Activated effector memory CD4-positive, alpha-beta T cell treated with Interleukin-2 at 50 U/mL for 16 hours (primary cell): ENCODE measurements at regions not wholly inside any gene's neighbourhood (a gene's known extent, or its start where the extent isn't known, plus 50 kb on each side); places are given as distances from the start of the nearest gene placed in this dataset.

Experiments
- DNase-seq: peaks from one replicate; pipeline ENCODE4 v3.0.0-alpha.2; 2020

GRCh38 chr4:54913751-54914526, 211.5 kb downstream of the KDR start:
- no peak for DNase-seq

GRCh38 chr4:54912155-54912554, 213.2 kb downstream of the KDR start:
- DNase-seq, result no peak

GRCh38 chr4:54909961-54910360, 215.4 kb downstream of the KDR start:
- DNase-seq, result no peak

- no peak for DNase-seq
Measured at GRCh38 chr4:54908763-54909162, 216.6 kb downstream of the KDR start.

DNA sequence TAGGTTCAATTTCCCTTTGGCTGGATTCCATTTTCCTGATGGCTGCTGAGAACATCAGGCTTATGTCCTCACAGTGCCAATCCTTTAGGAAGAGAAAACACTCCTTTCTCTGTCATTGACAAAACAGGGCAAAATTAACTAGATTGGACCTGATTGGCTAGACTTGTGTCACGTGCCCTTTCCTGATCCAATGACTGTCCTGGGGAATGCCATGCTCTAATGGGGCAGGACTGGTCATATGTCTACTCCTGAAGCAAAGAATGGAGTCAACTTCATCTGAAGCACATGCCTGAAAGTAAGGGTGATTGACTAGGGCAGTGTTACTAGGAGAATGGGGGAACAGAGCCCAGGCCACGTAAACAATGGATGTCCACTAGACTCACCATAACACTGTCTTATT, 220.4 kb downstream of the KDR start:
- no peak for DNase-seq

- DNase-seq, result no peak
Measured at GRCh38 chr4:54902976-54903375, 222.4 kb downstream of the KDR start.

DNA sequence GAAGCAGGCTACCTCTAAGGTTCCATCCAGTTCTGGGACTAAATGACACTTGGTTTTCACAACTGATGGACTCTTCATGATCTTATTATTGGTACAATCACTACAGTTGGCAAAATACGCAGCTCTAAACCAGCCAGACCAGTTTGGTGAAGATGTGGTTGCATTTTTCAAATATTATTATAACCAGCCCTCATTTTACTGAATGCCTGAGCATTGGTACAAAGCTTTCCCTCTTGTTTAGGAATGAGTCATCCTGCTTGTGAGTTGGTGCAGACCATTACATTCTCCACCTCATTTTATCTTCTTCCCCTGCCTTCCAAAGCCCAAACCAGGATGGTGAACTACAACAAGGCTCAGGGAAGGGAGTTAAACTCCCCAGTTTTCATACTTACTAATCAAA, 223.1 kb downstream of the KDR start:
- DNase-seq, result no peak

DNA sequence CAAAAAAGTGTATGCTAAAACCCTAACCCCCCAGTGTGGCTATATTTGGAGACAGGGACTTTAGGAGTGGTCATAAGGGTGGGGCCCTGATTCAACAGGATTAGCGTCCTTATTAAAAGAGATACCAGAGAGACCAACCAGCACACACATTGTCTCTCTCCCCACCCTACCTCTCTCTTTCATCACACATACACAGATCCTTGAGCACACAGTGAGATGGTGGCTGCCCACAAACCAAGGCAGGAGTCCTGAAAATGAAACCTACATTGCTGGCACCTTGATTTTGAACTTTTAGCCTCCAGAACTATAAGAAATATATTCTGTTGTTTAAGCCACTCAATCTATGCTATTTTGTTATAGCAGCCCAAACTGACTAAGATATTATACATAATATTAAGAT, 224.2 kb downstream of the KDR start:
- no peak for DNase-seq

- DNase-seq, result no peak
Measured at GRCh38 chr4:54898656-54899340, 226.6 kb downstream of the KDR start.

DNA sequence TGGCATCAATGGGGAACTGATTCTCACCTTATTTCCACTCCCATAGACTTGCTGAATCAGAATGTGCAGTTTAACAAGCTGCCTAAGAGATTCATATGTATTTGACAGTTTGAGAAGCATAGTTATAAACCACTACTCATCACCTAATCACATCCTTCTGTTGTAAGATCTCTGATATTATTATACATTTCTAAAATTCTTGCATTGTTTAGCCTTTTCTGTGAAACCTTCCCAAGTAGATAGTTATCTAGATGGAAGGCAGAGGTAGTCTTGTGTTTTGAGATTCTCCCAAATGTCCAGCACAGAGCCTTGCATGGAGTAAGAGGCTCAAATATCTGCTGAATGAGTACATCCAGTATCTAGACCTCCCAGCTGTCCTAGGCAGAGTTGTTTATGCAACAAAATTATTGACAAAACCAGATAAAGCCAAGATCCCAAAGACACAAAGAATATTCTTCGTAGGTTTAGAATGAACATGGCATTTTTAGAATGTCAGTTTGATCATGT, 227.3 kb downstream of the KDR start:
- no peak for DNase-seq

GRCh38 chr4:54897590-54897989, 227.8 kb downstream of the KDR start:
- no peak for DNase-seq

DNA sequence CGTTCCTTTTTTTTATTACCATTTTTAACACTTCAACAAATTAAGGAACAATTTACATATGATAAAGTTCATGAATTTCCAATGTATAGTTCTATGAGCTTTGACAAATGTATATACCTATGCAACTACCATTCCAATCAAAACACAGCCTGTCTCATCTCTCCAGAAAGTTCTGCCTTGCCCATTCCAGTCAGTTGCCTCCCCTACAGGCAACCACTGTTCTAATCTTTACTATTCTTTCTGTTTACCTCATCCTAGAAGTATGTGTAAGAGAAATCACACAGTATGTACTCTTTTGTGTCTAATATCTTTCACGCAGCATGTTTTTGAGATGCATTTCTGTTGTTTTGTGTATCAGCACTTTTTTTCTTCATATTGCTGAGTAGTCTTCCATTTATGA, 224.9 kb downstream of the KIT start:
- no peak for DNase-seq

DNA sequence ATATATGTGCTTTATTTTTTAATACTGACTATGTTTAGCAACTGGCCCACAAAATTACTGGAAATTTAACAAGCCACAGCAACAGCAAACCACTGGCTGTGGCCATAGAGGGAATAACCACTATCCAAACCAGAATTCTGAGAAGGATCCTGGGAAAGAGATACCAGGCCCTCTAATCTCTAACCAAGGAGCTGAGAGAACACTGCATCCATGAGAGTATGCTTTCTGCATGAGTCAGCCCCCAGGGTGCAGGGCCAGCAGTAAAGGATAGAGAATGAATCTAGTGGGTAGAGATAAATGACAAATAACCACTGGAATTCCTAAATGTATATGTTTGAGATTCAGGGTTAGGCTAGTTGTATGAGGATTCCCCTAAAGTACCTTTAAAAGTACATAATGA, 221.8 kb downstream of the KIT start:
- DNase-seq, result no peak

- no peak for DNase-seq
Measured at GRCh38 chr4:54877006-54877405, 219.2 kb downstream of the KIT start.

DNA sequence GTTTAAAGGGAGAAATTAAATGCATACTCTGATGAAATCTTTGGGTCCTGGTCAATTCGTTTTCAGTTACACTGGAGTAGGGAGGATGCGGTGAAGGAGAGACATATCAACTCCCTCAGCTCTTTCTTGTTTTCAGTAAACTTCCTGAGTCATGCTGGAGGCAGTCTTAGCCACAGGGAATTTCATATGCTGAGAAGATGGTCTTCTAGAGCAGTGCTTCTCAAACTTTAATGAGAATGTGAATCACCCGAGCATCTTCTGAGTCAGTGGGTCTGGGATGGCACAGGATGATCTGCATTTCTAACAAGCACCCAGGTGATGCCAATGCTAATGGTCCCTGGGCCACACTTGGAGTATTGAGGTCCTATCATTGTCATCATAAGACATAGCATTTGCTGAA, 214.5 kb downstream of the KIT start:
- DNase-seq, result no peak

- no peak for DNase-seq
Measured at GRCh38 chr4:54863571-54864255, 206.0 kb downstream of the KIT start.

DNA sequence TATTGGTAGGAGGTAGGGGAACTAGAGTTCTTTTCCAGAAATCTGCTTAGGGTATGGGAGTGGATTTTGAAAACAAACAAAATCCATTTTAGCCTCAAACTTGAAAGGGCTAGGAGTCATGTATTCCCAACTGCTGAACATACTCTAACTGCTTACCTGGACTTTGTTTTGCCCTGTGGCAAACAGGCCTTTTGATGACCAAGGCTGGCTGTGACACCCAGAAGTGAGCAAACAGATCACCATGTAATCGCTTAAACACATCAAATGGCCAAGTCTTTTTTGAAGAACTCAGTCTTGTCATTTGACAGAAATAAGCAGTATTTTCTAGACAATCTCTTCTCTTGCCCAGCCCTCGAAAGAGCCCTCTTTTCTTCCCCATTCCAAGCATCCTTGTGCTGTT, 203.4 kb downstream of the KIT start:
- no peak for DNase-seq

DNA sequence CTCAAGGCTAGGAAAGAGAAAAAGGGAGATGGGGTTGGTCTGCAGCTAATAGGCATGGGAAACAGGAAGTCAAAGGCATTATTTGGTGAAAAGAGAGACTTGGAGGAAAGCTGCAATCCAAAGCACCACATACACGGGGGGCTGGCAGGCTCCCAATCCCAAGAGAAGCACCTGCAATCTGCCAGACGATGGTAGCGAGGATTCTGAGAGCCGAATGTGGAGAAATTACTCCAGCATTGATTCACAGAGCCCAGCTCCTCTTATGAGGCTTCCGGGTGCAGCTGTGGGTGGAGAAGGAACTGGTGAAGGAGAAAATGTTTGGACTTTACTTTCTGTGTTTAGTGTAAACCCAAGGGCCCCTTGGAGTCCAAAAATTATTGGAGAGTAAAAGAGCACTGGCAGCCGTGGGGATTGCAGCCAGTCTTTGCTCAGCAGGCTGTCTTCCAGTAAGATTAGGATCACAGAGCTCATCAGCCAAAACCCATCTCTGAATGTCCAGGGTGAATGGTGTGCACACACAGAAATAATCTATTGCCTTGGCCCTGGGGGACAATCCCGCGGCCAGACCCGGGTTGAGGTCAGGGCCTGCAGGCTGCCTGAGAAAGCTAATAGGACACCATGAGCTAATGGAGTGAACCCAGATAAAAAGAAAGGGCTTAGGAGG, 197.6 kb downstream of the KIT start:
- no peak for DNase-seq

GRCh38 chr4:54852602-54853001, 194.8 kb downstream of the KIT start:
- DNase-seq, result no peak

DNA sequence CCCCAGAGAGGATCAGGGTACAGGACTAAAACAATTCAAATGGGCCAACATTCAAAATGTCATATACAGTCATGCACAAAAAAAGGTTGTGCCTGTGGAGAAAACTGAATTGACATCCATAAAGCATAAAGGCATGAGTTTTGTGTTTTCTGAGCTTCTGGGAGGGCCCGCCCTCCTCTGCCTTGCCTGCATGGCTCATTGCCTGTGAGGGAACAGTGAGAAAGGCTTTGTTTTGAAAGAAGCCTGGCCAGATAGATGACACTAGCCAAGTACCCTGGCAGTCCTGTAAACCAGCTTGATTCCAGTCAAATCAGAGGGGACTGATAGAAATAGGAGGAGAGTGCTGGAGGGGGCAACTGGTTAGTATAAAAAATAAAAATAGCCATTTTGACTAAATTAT, 194.3 kb downstream of the KIT start:
- no peak for DNase-seq

DNA sequence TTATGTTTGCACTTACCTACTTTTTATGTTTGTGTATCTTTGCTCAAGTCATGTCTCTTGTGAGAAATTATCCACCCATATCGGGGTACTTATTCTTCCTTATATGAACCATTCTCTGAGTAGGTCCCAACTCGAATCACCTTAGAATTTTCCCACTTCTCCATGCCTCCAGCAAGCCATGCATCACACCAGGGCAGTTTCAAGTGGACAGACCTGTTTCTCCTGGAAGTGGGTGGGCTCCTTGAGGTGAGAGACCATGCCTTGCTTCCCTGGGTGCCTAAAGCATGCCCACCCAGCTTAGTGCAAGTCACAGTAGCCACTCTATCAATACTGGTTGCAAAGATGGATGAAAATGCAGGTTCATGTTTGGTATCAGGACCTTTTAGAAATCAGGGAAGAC, 187.2 kb downstream of the KIT start:
- no peak for DNase-seq

DNA sequence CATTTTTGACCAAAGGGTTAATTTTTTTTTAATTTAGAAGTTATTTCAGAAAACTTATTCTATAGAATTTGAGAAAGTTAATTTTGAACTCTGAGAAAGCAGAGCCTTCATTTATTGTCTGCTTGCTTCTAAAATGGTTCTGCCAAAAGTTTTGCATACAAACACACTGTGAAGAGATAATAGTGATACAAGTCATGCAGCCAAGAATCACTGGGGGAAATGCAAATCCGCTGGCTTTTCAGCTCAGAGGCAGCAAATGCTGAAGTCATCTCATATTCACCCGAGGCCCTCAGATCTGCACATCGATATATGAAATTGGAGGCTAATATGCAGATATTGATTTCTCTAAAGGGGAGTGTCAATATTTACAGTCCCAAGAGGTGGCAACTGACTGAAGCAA, 186.2 kb downstream of the KIT start:
- DNase-seq, result no peak

DNA sequence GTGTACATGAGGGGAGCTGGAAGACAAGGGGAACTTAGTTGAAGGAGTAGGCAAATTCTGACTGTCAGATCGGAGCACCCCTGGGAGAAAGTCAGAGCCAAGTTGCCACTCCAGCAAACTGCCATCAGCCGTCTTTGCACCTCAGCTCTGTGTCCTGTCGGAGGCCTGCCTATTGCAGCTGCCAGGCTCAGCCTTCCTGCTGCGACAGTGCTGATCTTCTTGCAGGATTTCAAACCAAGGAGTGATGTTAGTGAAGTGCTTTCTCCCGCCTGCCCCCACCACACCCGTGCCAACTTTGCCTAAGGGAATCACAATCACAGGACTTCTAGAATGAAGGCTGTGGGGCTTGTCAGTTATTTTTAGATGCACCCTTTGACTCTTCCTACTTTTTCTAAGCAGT, 185.3 kb downstream of the KIT start:
- DNase-seq, result no peak
